ENCODE measurements at regions not wholly inside any gene's neighbourhood (a gene's known extent, or its start where the extent isn't known, plus 50 kb on each side); places are given as distances from the start of the nearest gene placed in this dataset.

DNA sequence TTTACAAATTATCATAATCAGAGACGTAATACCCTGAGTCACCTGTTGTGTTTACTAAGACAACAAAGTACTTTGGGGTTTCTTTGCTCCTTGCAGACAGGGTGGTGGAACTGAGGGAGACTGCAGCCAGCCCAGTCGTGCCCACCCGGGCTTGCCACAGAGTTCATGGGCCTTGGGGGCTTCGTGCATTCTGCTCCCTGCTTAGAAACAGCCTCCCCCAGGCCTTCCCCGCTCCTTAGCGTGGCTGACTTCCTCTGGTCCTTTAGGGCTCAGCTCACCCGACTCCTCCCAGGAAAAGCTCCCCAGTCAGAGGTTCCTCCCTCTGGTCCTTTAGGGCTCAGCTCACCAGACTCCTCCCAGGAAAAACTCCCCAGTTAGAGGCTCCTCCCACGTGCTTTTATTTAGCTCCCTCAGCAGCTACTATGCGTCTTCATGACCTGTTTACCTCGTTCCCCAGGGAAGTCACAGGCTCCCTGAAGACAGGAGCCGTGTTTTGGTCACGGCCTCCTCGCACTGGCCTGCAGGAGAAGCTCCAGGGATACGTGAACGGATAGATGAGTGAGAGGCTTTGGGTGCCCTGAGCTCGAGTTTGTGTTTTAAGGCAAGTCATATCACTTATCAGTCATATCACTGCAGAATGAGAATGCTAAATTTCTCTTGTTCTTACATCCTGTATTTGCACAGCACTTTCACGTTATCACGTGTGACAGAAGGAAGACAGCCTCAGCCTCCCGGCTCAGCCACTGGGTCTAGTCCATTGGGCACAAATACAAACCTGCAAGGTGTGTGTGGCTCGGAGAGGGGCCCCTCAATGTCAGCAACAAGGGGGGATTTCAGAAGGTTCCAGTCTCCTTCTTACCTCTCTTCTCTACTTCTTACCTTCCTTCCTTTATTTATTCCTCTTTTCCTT, 52.7 kb upstream of the VIPR2 start (continued):
- no peak for TF ChIP-seq ZNF432 (CRISPR knock-in tag; IDR thresholded peaks at IDR 0.05; ENCODE audit: borderline replicate concordance)

- ATAC-seq: no peak
- intact Hi-C loops (cut with micrococcal nuclease; ENCODE audit: unreplicated experiment): no loop called here
- H2AFZ ChIP-seq (ENCODE audit: low read length): no peak overlapping the region
- TF ChIP-seq ZSCAN30 (CRISPR knock-in tag; IDR thresholded peaks at IDR 0.05): no peak
- no peak for TF ChIP-seq ZNF770 (CRISPR knock-in tag; IDR thresholded peaks at IDR 0.05)
- TF ChIP-seq HIVEP1 (CRISPR knock-in tag; IDR thresholded peaks at IDR 0.05): no peak
- no peak for TF ChIP-seq JUN (CRISPR knock-in tag; IDR thresholded peaks at IDR 0.05)
- TF ChIP-seq ZNF782 (CRISPR knock-in tag; IDR thresholded peaks at IDR 0.05; ENCODE audit: borderline replicate concordance): no peak
- no peak for TF ChIP-seq IKZF1 (IDR thresholded peaks at IDR 0.05)
- no peak for TF ChIP-seq ZMYM4 (CRISPR knock-in tag; IDR thresholded peaks at IDR 0.05)
- TF ChIP-seq ZNF746 (CRISPR knock-in tag; IDR thresholded peaks at IDR 0.05): no peak
- no peak for TF ChIP-seq WIZ (CRISPR knock-in tag; IDR thresholded peaks at IDR 0.05)
- TF ChIP-seq NKX3-1 (CRISPR knock-in tag; IDR thresholded peaks at IDR 0.05): no peak
- no peak for TF ChIP-seq MLX (CRISPR knock-in tag; IDR thresholded peaks at IDR 0.05)
- no peak for TF ChIP-seq ZNF432 (CRISPR knock-in tag; IDR thresholded peaks at IDR 0.05; ENCODE audit: borderline replicate concordance)
- TF ChIP-seq ZNF496 (CRISPR knock-in tag; IDR thresholded peaks at IDR 0.05; ENCODE audit: insufficient replicate concordance): no peak
- no peak for TF ChIP-seq CERS6 (CRISPR knock-in tag; IDR thresholded peaks at IDR 0.05)
- no peak for TF ChIP-seq NFE2L1 (CRISPR knock-in tag; IDR thresholded peaks at IDR 0.05; ENCODE audit: borderline replicate concordance)
- TF ChIP-seq REL (CRISPR knock-in tag; conservative IDR thresholded peaks at IDR 0.05): no peak
- no peak for TF ChIP-seq ZNF629 (CRISPR knock-in tag; conservative IDR thresholded peaks at IDR 0.05)
Observed at GRCh38 chr7:159196584-159196983, 51.9 kb upstream of the VIPR2 start.

More at GRCh38 chr7:159196584-159196983, 51.9 kb upstream of the VIPR2 start:
- DNase-seq (ENCODE audit: low spot score) (no peak), FAIRE-seq (no peak)
- POLR2A ChIA-PET: no interaction called here
- Histone ChIP-seq H3K36me3 (replicated peaks in 1 of 2; ENCODE audit: control insufficient read depth in 1 of 2, insufficient read depth in 2 of 2, low read length in 2 of 2) (no peaks in the 10 kb centered on the region), H3K4me2 (ENCODE audit: low read depth, low read length) (no peak overlapping the region), H3K4me3 (replicated peaks in 1 of 3; ENCODE audit: insufficient read depth in 1 of 3, low read depth in 2 of 3, low read length in 3 of 3) (no peak overlapping the region), H3K27me3 (ENCODE audit: control insufficient read depth in 1 of 2, insufficient read depth in 2 of 2, low read length in 2 of 2) (peaks cover 3 to 63% of the 10 kb centered on the region in 2 experiments; a peak in 4 of 5 replicates), H3K9ac (ENCODE audit: insufficient read depth, low read depth, low read length) (no peak overlapping the region), H3K27ac (ENCODE audit: extremely low read length, insufficient read depth, low read length) (no peak overlapping the region), H3K9me3 (ENCODE audit: low read length) (no peaks in the 10 kb centered on the region), H4K20me1 (ENCODE audit: insufficient read depth, low read length) (no peaks in the 10 kb centered on the region), H3K4me1 (ENCODE audit: insufficient read depth, low read length) (no peaks in the 10 kb centered on the region), H3K79me2 (ENCODE audit: insufficient read depth, low read length) (no peaks in the 10 kb centered on the region)
- BruUV-seq (replicated peaks): no TSS peak
- 42% methylated on average over 8 of the region's 8 CpGs for WGBS (ENCODE audit: low lambda C conversion rate)
- in situ Hi-C loops (cut with HindIII; ENCODE audit: extremely low pct_ligation_motif_present, low pct_unique_long_range_greater_than_20kb): no loop called here
- CTCF ChIA-PET (ENCODE audit: low intra/inter-chr PET ratio, low total read pairs): no interaction called here
